GM23338 (cell line): ENCODE measurements at regions not wholly inside any gene's neighbourhood (a gene's known extent, or its start where the extent isn't known, plus 50 kb on each side); places are given as distances from the start of the nearest gene placed in this dataset.

Experiments
- ATAC-seq: fragments of 200-7000 bp; cut with Tn5 transposase; 3 replicates; pipeline ENCODE4 v1.9.1; 2020
- DNase-seq: peaks from one replicate; pipeline ENCODE4 v3.0.0-alpha.2; 2015; ENCODE audit warnings: low spot score
- H2AFZ ChIP-seq: fragments of 200-600 bp; sonication (generic); 2 replicates; pipeline ENCODE4 v1.8.0; 2016; ENCODE audit warnings: antibody characterized with exemption, mild to moderate bottlenecking, moderate library complexity
- H3F3A ChIP-seq: fragments of 200-600 bp; sonication (generic); replicated peaks from 2 replicates; pipeline ENCODE4 v1.8.0; 2017; ENCODE audit warnings: antibody characterized with exemption, mixed run types, low read depth
- H3K27ac ChIP-seq: fragments of 200-600 bp; sonication (generic); 2 replicates; pipeline ENCODE4 v1.6.1; 2016; ENCODE audit warnings: low read depth
- H3K27me3 ChIP-seq: fragments of 200-600 bp; sonication (generic); 2 replicates; pipeline ENCODE4 v1.8.0; 2016; ENCODE audit warnings: mild to moderate bottlenecking, mixed run types, moderate library complexity; ENCODE audit not compliant: insufficient read depth
- H3K36me3 ChIP-seq: fragments of 200-600 bp; sonication (generic); 2 replicates; pipeline ENCODE4 v1.8.0; 2016; ENCODE audit warnings: mild to moderate bottlenecking; ENCODE audit not compliant: insufficient read depth
- H3K4me1 ChIP-seq: fragments of 200-600 bp; sonication (generic); 2 replicates; pipeline ENCODE4 v1.8.0; 2016; ENCODE audit warnings: mild to moderate bottlenecking, moderate library complexity; ENCODE audit not compliant: insufficient read depth
- H3K4me2 ChIP-seq: fragments of 200-600 bp; sonication (generic); 2 replicates; pipeline ENCODE4 v1.7.1; 2017; ENCODE audit warnings: mixed run types
- H3K4me3 ChIP-seq: fragments of 200-600 bp; sonication (generic); 2 replicates; pipeline ENCODE4 v1.6.1; 2016; ENCODE audit warnings: mixed run types
- H3K79me2 ChIP-seq: fragments of 200-600 bp; sonication (generic); replicated peaks from 2 replicates; pipeline ENCODE4 v1.8.0; 2017; ENCODE audit warnings: mild to moderate bottlenecking; ENCODE audit not compliant: insufficient read depth
- H3K9me2 ChIP-seq: fragments of 200-600 bp; sonication (generic); 2 replicates; pipeline ENCODE4 v1.8.0; 2017; ENCODE audit not compliant: insufficient read depth
- H4K20me1 ChIP-seq: fragments of 200-600 bp; sonication (generic); replicated peaks from 2 replicates; pipeline ENCODE4 v1.8.0; 2017; ENCODE audit warnings: mild to moderate bottlenecking; ENCODE audit not compliant: insufficient read depth
- H3K27ac Mint-ChIP-seq: 2 replicates; pipeline ENCODE4 v1.8.0; 2020; ENCODE audit warnings: inconsistent platforms, mild to moderate bottlenecking, moderate library complexity, mixed read lengths
- H3K27me3 Mint-ChIP-seq: 3 replicates; pipeline ENCODE4 v1.8.0; 2022; ENCODE audit warnings: low read depth, mild to moderate bottlenecking, moderate library complexity, mixed read lengths, inconsistent platforms; ENCODE audit not compliant: insufficient read depth, poor library complexity
- H3K36me3 Mint-ChIP-seq: 3 replicates; pipeline ENCODE4 v1.8.0; 2021; ENCODE audit warnings: low read depth, mild to moderate bottlenecking, inconsistent platforms, moderate library complexity, mixed read lengths
- H3K4me1 Mint-ChIP-seq: 3 replicates; pipeline ENCODE4 v1.8.0; 2020; ENCODE audit warnings: mild to moderate bottlenecking, inconsistent platforms, mixed read lengths
- H3K4me3 Mint-ChIP-seq: 3 replicates; pipeline ENCODE4 v1.8.0; 2021; ENCODE audit warnings: moderate library complexity, mild to moderate bottlenecking, inconsistent platforms, mixed read lengths
- H3K9me3 Mint-ChIP-seq: 3 replicates; pipeline ENCODE4 v1.8.0; 2020; ENCODE audit warnings: moderate library complexity, mild to moderate bottlenecking, inconsistent platforms, mixed read lengths
- CREB1 ChIP-seq: fragments of 250-450 bp; sonication (Bioruptor Pico); IDR thresholded peaks from 2 replicates; pipeline ENCODE4 v1.5.0; 2020; ENCODE audit warnings: low read depth, mild to moderate bottlenecking, moderate library complexity
- CTCF ChIP-seq, 2 experiments: fragments of 200-600 bp in 1 of 2; sonication (generic) in 1 of 2; conservative IDR thresholded peaks; 2 replicates each; pipeline versions ENCODE4 v1.5.1 to v1.6.1; 2016 to 2017; ENCODE audit warnings: antibody characterized with exemption in 2 of 2, low read depth in 2 of 2, mild to moderate bottlenecking in 2 of 2, moderate library complexity in 1 of 2
- ETS1 ChIP-seq: IDR thresholded peaks from 2 replicates; pipeline ENCODE4 v1.6.1; 2016; ENCODE audit warnings: antibody characterized with exemption
- EZH2 ChIP-seq: fragments of 200-600 bp; sonication (generic); IDR thresholded peaks from one replicate; pipeline ENCODE4 v1.8.0; 2017; ENCODE audit warnings: antibody characterized with exemption, mild to moderate bottlenecking, low read depth; ENCODE audit not compliant: unreplicated experiment
- EZH2phosphoT487 ChIP-seq: fragments of 200-600 bp; sonication (generic); IDR thresholded peaks from one replicate; pipeline ENCODE4 v1.8.1; 2018; ENCODE audit warnings: antibody characterized with exemption; ENCODE audit not compliant: unreplicated experiment
- JUNB ChIP-seq: IDR thresholded peaks from one replicate; pipeline ENCODE4 v1.6.1; 2016; ENCODE audit warnings: antibody characterized with exemption; ENCODE audit not compliant: unreplicated experiment
- NANOG ChIP-seq: IDR thresholded peaks from 2 replicates; pipeline ENCODE4 v1.6.1; 2016; ENCODE audit warnings: antibody characterized with exemption, borderline replicate concordance
- POLR2AphosphoS5 ChIP-seq: IDR thresholded peaks from 2 replicates; pipeline ENCODE4 v1.6.1; 2016; ENCODE audit warnings: antibody characterized with exemption, low read depth
- REST ChIP-seq: IDR thresholded peaks from one replicate; pipeline ENCODE4 v1.6.1; 2018; ENCODE audit warnings: antibody characterized with exemption; ENCODE audit not compliant: unreplicated experiment
- STAT1 ChIP-seq: IDR thresholded peaks from one replicate; pipeline ENCODE4 v1.6.1; 2016; ENCODE audit warnings: antibody characterized with exemption; ENCODE audit not compliant: unreplicated experiment
- ZNF114 ChIP-seq: fragments of 250-450 bp; sonication (Bioruptor Pico); IDR thresholded peaks from 2 replicates; pipeline ENCODE4 v1.5.0; 2020; ENCODE audit warnings: mild to moderate bottlenecking, moderate library complexity
- ZNF331 ChIP-seq: fragments of 250-450 bp; sonication (Bioruptor Pico); IDR thresholded peaks from 2 replicates; pipeline ENCODE4 v1.5.0; 2020; ENCODE audit warnings: low read depth, mild to moderate bottlenecking, moderate library complexity
- ZNF462 ChIP-seq: fragments of 250-450 bp; sonication (Bioruptor Pico); IDR thresholded peaks from 2 replicates; pipeline ENCODE4 v1.5.0; 2020; ENCODE audit warnings: mild to moderate bottlenecking, moderate library complexity

DNA sequence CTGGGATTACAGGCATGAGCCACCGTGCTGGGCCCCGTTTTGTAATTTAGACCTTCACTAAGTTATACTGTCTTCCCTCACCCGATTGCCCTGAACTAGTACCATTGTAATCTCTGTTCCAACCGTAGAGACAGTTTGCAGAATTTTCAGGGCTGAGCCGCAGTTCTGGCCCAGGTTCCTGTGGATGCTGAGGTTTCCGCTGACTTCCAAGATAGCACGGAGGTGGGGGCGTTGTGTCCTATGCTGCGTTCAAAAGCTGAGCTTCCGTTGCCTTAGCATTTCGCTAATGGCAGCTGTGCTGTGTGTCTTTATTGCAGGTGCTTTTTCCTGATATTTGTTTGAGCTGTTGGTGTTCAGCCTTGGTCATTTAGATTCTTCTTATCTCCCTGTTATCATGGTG is 137.0 kb downstream of the SOX4 start:
- ATAC-seq (no peak), DNase-seq (no peak)
- H3K27me3 Mint-ChIP-seq, result peaks cover 9% of the 10 kb centered on the region
- TF ChIP-seq CTCF (conservative IDR thresholded peaks at IDR 0.05; ENCODE audit: low read depth in 2 of 2) (no peak), STAT1 (no peak), POLR2AphosphoS5 (no peak), NANOG (no peak), ETS1 (no peak), EZH2phosphoT487 (no peak), JUNB (no peak), EZH2 (no peak), REST (no peak), ZNF331 (CRISPR knock-in tag) (no peak), ZNF114 (CRISPR knock-in tag) (no peak), CREB1 (CRISPR knock-in tag) (no peak), ZNF462 (CRISPR knock-in tag) (no peak)
- H3K4me1 Mint-ChIP-seq, result peaks cover 60% of the 10 kb centered on the region
- H3K27ac Mint-ChIP-seq, result peak overlapping the region; percentile 77
- Histone ChIP-seq H3K4me3 (no peak overlapping the region), H3K4me2 (no peak overlapping the region; the same call in 1 of the 2 replicates), H4K20me1 (peaks cover 11% of the 10 kb centered on the region), H3F3A (0 out of 2 replicates have a peak, but pooled peaks cover 12% of the 10 kb centered on the region), H3K9me2 (no peaks in the 10 kb centered on the region), H3K27ac (0 out of 2 replicates have a peak overlapping the region, but pooled peaks have one; percentile 18), H3K36me3 (no peaks in the 10 kb centered on the region), H3K4me1 (peaks cover 54% of the 10 kb centered on the region), H3K27me3 (no peaks in the 10 kb centered on the region), H3K79me2 (peaks cover 100% of the 10 kb centered on the region), H2AFZ (no peak overlapping the region)
- H3K36me3 Mint-ChIP-seq, result peaks cover 18% of the 10 kb centered on the region
- H3K9me3 Mint-ChIP-seq, result no peaks in the 10 kb centered on the region
- H3K4me3 Mint-ChIP-seq, result no peak overlapping the region; the same call in 2 of the 3 replicates
